ENCODE measurements at regions not wholly inside any gene's neighbourhood (a gene's known extent, or its start where the extent isn't known, plus 50 kb on each side); places are given as distances from the start of the nearest gene placed in this dataset.
A peak's percentile ranks its signal among the peaks of the same experiment; 100 is the strongest.
"Not testable (repeated sequence)": the region's sequence is repeated elsewhere in the genome, so short reads cannot be mapped to it uniquely, and the experiment has no call there.

GRCh38 chr1:148264374-148265276 is 112.5 kb upstream of the NBPF11 start:
- no peak for DNase-seq (ENCODE audit: low spot score)

- DNase-seq (ENCODE audit: low spot score) = no peak
These were observed 111.8 kb upstream of the NBPF11 start for GRCh38 chr1:148263906-148264255.

GRCh38 chr1:148263128-148263905 is 111.2 kb upstream of the NBPF11 start:
- DNase-seq (ENCODE audit: low spot score) = peak; percentile 13

GRCh38 chr1:148261684-148262083 is 109.6 kb upstream of the NBPF11 start:
- not testable (repeated sequence) for DNase-seq (ENCODE audit: low spot score)

GRCh38 chr1:148257886-148258285 is 105.8 kb upstream of the NBPF11 start:
- DNase-seq (ENCODE audit: low spot score) = not testable (repeated sequence)

GRCh38 chr1:148254611-148255429 is 102.7 kb upstream of the NBPF11 start:
- not testable (repeated sequence) for DNase-seq (ENCODE audit: low spot score)

GRCh38 chr1:148253808-148254207 is 101.7 kb upstream of the NBPF11 start:
- DNase-seq (ENCODE audit: low spot score) = not testable (repeated sequence)

GRCh38 chr1:148248798-148249197 is 96.7 kb upstream of the NBPF11 start:
- DNase-seq (ENCODE audit: low spot score) = not testable (repeated sequence)

GRCh38 chr1:148246258-148246861 is 94.3 kb upstream of the NBPF11 start:
- not testable (repeated sequence) for DNase-seq (ENCODE audit: low spot score)

- not testable (repeated sequence) for DNase-seq (ENCODE audit: low spot score)
These were observed 93.8 kb upstream of the NBPF11 start for GRCh38 chr1:148245843-148246242.

GRCh38 chr1:148245443-148245842 is 93.4 kb upstream of the NBPF11 start:
- not testable (repeated sequence) for DNase-seq (ENCODE audit: low spot score)

GRCh38 chr1:148233250-148233649 is 81.2 kb upstream of the NBPF11 start:
- DNase-seq (ENCODE audit: low spot score) = not testable (repeated sequence)

GRCh38 chr1:148228846-148229245 is 76.8 kb upstream of the NBPF11 start:
- not testable (repeated sequence) for DNase-seq (ENCODE audit: low spot score)

GRCh38 chr1:148222399-148223159 is 70.5 kb upstream of the NBPF11 start:
- not testable (repeated sequence) for DNase-seq (ENCODE audit: low spot score)

GRCh38 chr1:148221593-148221992 is 69.5 kb upstream of the NBPF11 start:
- DNase-seq (ENCODE audit: low spot score) = not testable (repeated sequence)

GRCh38 chr1:148219229-148219628 is 67.1 kb upstream of the NBPF11 start:
- not testable (repeated sequence) for DNase-seq (ENCODE audit: low spot score)

- not testable (repeated sequence) for DNase-seq (ENCODE audit: low spot score)
These were observed 59.1 kb upstream of the NBPF11 start for GRCh38 chr1:148211191-148211590.

GRCh38 chr1:148210624-148211023 is 58.5 kb upstream of the NBPF11 start:
- DNase-seq (ENCODE audit: low spot score) = not testable (repeated sequence)

GRCh38 chr1:148210166-148210565 is 58.1 kb upstream of the NBPF11 start:
- DNase-seq (ENCODE audit: low spot score) = not testable (repeated sequence)

- DNase-seq (ENCODE audit: low spot score) = not testable (repeated sequence)
These were observed 49.9 kb upstream of the NBPF11 start for GRCh38 chr1:148202013-148202412.
